Fibroblast of the conjunctiva (primary cell): ENCODE measurements at regions not wholly inside any gene's neighbourhood (a gene's known extent, or its start where the extent isn't known, plus 50 kb on each side); places are given as distances from the start of the nearest gene placed in this dataset.

Experiments
- DNase-seq: peaks from one replicate; pipeline ENCODE4 v3.0.0-alpha.2; 2010; ENCODE audit warnings: low read depth

- peak; percentile 75 for DNase-seq
These were observed 152.2 kb downstream of the SIPA1L2 start for GRCh38 chr1:232477728-232478127.

GRCh38 chr1:232476538-232476950, 153.4 kb downstream of the SIPA1L2 start:
- no peak for DNase-seq

- DNase-seq: no peak
These were observed 155.1 kb downstream of the SIPA1L2 start for GRCh38 chr1:232474826-232475225.

GRCh38 chr1:232473900-232474299, 156.0 kb downstream of the SIPA1L2 start:
- no peak for DNase-seq

GRCh38 chr1:232473324-232473723, 156.6 kb downstream of the SIPA1L2 start:
- DNase-seq: no peak

- DNase-seq: peak; percentile 5
These were observed 157.4 kb downstream of the SIPA1L2 start for GRCh38 chr1:232472485-232473041.

- DNase-seq: no peak
These were observed 158.7 kb downstream of the SIPA1L2 start for GRCh38 chr1:232471250-232471649.

GRCh38 chr1:232470711-232471110, 159.2 kb downstream of the SIPA1L2 start:
- no peak for DNase-seq

GRCh38 chr1:232468249-232468648, 161.7 kb downstream of the SIPA1L2 start:
- no peak for DNase-seq

GRCh38 chr1:232467073-232467760, 162.7 kb downstream of the SIPA1L2 start:
- DNase-seq: no peak

GRCh38 chr1:232464325-232464724, 165.6 kb downstream of the SIPA1L2 start:
- no peak for DNase-seq

- DNase-seq: no peak
These were observed 166.7 kb downstream of the SIPA1L2 start for GRCh38 chr1:232463225-232463624.

GRCh38 chr1:232462213-232462612, 167.7 kb downstream of the SIPA1L2 start:
- no peak for DNase-seq

- no peak for DNase-seq
These were observed 170.1 kb downstream of the SIPA1L2 start for GRCh38 chr1:232459826-232460225.

- DNase-seq: no peak
These were observed 170.8 kb downstream of the SIPA1L2 start for GRCh38 chr1:232459087-232459486.

- no peak for DNase-seq
These were observed 172.3 kb downstream of the SIPA1L2 start for GRCh38 chr1:232457595-232457994.

GRCh38 chr1:232456714-232457113, 173.2 kb downstream of the SIPA1L2 start:
- no peak for DNase-seq

GRCh38 chr1:232454227-232454886, 175.6 kb downstream of the SIPA1L2 start:
- DNase-seq: no peak

- no peak for DNase-seq
These were observed 177.0 kb downstream of the SIPA1L2 start for GRCh38 chr1:232452736-232453440.

GRCh38 chr1:232452117-232452516, 177.8 kb downstream of the SIPA1L2 start:
- DNase-seq: no peak

- no peak for DNase-seq
These were observed 178.4 kb downstream of the SIPA1L2 start for GRCh38 chr1:232451506-232451905.

GRCh38 chr1:232450615-232451014, 179.3 kb downstream of the SIPA1L2 start:
- no peak for DNase-seq

GRCh38 chr1:232447125-232447524, 182.8 kb downstream of the SIPA1L2 start:
- DNase-seq: no peak
